K562 (cell line): ENCODE measurements at regions not wholly inside any gene's neighbourhood (a gene's known extent, or its start where the extent isn't known, plus 50 kb on each side); places are given as distances from the start of the nearest gene placed in this dataset.

Experiments
- ATF3 ChIP-seq, 2 experiments: fragments of 450-650 bp in 1 of 2; sonication (generic) in 1 of 2; formaldehyde crosslinking in 1 of 2; IDR thresholded peaks in 1 of 2; conservative IDR thresholded peaks in 1 of 2; 2 replicates each; pipeline versions ENCODE4 v1.6.1 to v1.8.1; 2016 to 2023; ENCODE audit warnings: mild to moderate bottlenecking in 2 of 2, moderate library complexity in 2 of 2, inconsistent platforms in 1 of 2, missing genetic modification reagents in 1 of 2
- BCOR ChIP-seq: fragments of 450-650 bp; IDR thresholded peaks from 2 replicates; pipeline ENCODE4 v1.6.1; 2016
- BRD4 ChIP-seq: fragments of 200-600 bp; sonication (generic); IDR thresholded peaks from 2 replicates; pipeline ENCODE4 v1.6.1; 2017; ENCODE audit warnings: inconsistent platforms
- CEBPG ChIP-seq, 3 experiments: fragments of 200-800 bp in 1 of 3; sonication (Bioruptor generic) in 1 of 3; sonication (generic) in 1 of 3; formaldehyde crosslinking in 1 of 3; IDR thresholded peaks in 2 of 3; conservative IDR thresholded peaks in 1 of 3; 2 replicates each; pipeline versions ENCODE4 v1.6.1 to v1.8.0; 2016 to 2022; ENCODE audit warnings: missing compliant biosample characterization in 2 of 3, missing genetic modification characterization in 2 of 3, mild to moderate bottlenecking in 1 of 3, missing genetic modification reagents in 1 of 3
- CREM ChIP-seq: IDR thresholded peaks from 2 replicates; pipeline ENCODE4 v1.6.1; 2014; ENCODE audit warnings: antibody characterized with exemption, low read depth
- DEAF1 ChIP-seq: fragments of 450-650 bp; formaldehyde crosslinking; IDR thresholded peaks from 2 replicates; pipeline ENCODE4 v1.4.0; 2020; ENCODE audit warnings: mild to moderate bottlenecking, moderate library complexity
- DPF2 ChIP-seq: fragments of 450-650 bp; IDR thresholded peaks from 2 replicates; pipeline ENCODE4 v1.6.1; 2016
- ESRRA ChIP-seq: fragments of 450-650 bp; IDR thresholded peaks from 2 replicates; pipeline ENCODE4 v1.6.1; 2014; ENCODE audit warnings: low read depth, mild to moderate bottlenecking, moderate library complexity, borderline replicate concordance
- FOSL1 ChIP-seq: fragments of 200-800 bp; sonication (Bioruptor generic); conservative IDR thresholded peaks from 2 replicates; pipeline ENCODE4 v1.6.1; 2016; ENCODE audit warnings: missing genetic modification characterization, missing compliant biosample characterization
- GTF2F1 ChIP-seq: IDR thresholded peaks from 2 replicates; pipeline ENCODE4 v1.6.1; 2011; ENCODE audit warnings: low read depth, low read length, improper control_type of control experiment
- HMBOX1 ChIP-seq: sonication (generic); IDR thresholded peaks from 2 replicates; pipeline ENCODE4 v1.6.1; 2016
- JUN ChIP-seq, 2 experiments: sonication (generic) in 1 of 2; formaldehyde crosslinking in 1 of 2; IDR thresholded peaks; 2 replicates each; pipeline versions ENCODE4 v1.6.1 to v1.8.0; 2012 to 2022; ENCODE audit warnings: borderline replicate concordance in 2 of 2, mild to moderate bottlenecking in 2 of 2, improper control_type of control experiment in 1 of 2, low read depth in 1 of 2, low read length in 1 of 2, missing genetic modification reagents in 1 of 2
- JUND ChIP-seq, 2 experiments: IDR thresholded peaks; 2 replicates in 1 of 2; 3 replicates in 1 of 2; pipeline ENCODE4 v1.6.1; 2011; ENCODE audit warnings: borderline replicate concordance in 2 of 2, low read depth in 2 of 2, low read length in 2 of 2, improper control_type of control experiment in 1 of 2, missing biosample characterization in 1 of 2, missing genetic modification characterization in 1 of 2, missing genetic modification reagents in 1 of 2
- MAFK ChIP-seq: IDR thresholded peaks from 2 replicates; pipeline ENCODE4 v1.6.1; 2011; ENCODE audit warnings: low read length, improper control_type of control experiment
- NFRKB ChIP-seq: fragments of 450-650 bp; IDR thresholded peaks from 2 replicates; pipeline ENCODE4 v1.6.1; 2016; ENCODE audit warnings: low read depth
- NR2C2 ChIP-seq, 2 experiments: fragments of 200-800 bp in 1 of 2; sonication (Bioruptor generic) in 1 of 2; sonication (generic) in 1 of 2; formaldehyde crosslinking in 1 of 2; IDR thresholded peaks; 2 replicates each; pipeline versions ENCODE4 v1.6.1 to v1.8.0; 2016 to 2022; ENCODE audit warnings: mild to moderate bottlenecking in 1 of 2, missing compliant biosample characterization in 1 of 2, missing genetic modification characterization in 1 of 2, missing genetic modification reagents in 1 of 2
- PHB2 ChIP-seq: fragments of 450-650 bp; IDR thresholded peaks from 2 replicates; pipeline ENCODE4 v1.6.1; 2017; ENCODE audit warnings: low read depth
- RCOR1 ChIP-seq, 2 experiments: IDR thresholded peaks; 2 replicates each; pipeline ENCODE4 v1.6.1; 2012; ENCODE audit warnings: low read depth in 2 of 2, low read length in 2 of 2, borderline replicate concordance in 1 of 2, improper control_type of control experiment in 1 of 2
- SMAD4 ChIP-seq: fragments of 250-450 bp; sonication (Bioruptor Pico); conservative IDR thresholded peaks from 2 replicates; pipeline ENCODE4 v1.8.0; 2021; ENCODE audit warnings: inconsistent platforms, mild to moderate bottlenecking, moderate library complexity
- SPI1 ChIP-seq: IDR thresholded peaks from 2 replicates; pipeline ENCODE4 v1.6.1; 2011; ENCODE audit warnings: low read depth, low read length, control low read depth, borderline replicate concordance
- ZFP30 ChIP-seq: fragments of 250-450 bp; sonication (Bioruptor Pico); IDR thresholded peaks from 2 replicates; pipeline ENCODE4 v1.8.0; 2022; ENCODE audit warnings: moderate library complexity, mild to moderate bottlenecking, inconsistent platforms, borderline replicate concordance
- ZSCAN32 ChIP-seq: fragments of 450-650 bp; formaldehyde crosslinking; IDR thresholded peaks from 2 replicates; pipeline ENCODE4 v1.4.0; 2020; ENCODE audit warnings: mild to moderate bottlenecking, moderate library complexity

- no peak for TF ChIP-seq GTF2F1
- TF ChIP-seq CEBPG (CRISPR knock-in tag; IDR thresholded peaks at IDR 0.05) = peak; percentile 49; the same call in 1 of the 2 replicates
- peak in 1 of 2 experiments; percentile 67; a peak in 2 of 4 replicates for TF ChIP-seq CEBPG (tag; conservative IDR thresholded peaks at IDR 0.05 in 1 of 2, IDR thresholded peaks at IDR 0.05 in 1 of 2)
- peak; percentile 90 for TF ChIP-seq JUND (IDR thresholded peaks at IDR 0.05; ENCODE audit: borderline replicate concordance, low read depth, low read length)
- peak; percentile 88 for TF ChIP-seq JUND (tag; IDR thresholded peaks at IDR 0.05; ENCODE audit: borderline replicate concordance, low read depth, low read length)
- TF ChIP-seq JUN (IDR thresholded peaks at IDR 0.05; ENCODE audit: borderline replicate concordance, low read depth, low read length) = peak; percentile 81
- no peak for TF ChIP-seq JUN (CRISPR knock-in tag; IDR thresholded peaks at IDR 0.05; ENCODE audit: borderline replicate concordance)
- peak; percentile 78 for TF ChIP-seq ATF3 (IDR thresholded peaks at IDR 0.05)
- TF ChIP-seq ATF3 (CRISPR knock-in tag; conservative IDR thresholded peaks at IDR 0.05) = no peak; the same call in 1 of the 2 replicates
- peak; percentile 93 for TF ChIP-seq SPI1
- TF ChIP-seq MAFK = peak; percentile 10; the same call in 1 of the 2 replicates
- peak; percentile 40; the same call in 1 of the 2 replicates for TF ChIP-seq DEAF1 (CRISPR knock-in tag)
- TF ChIP-seq CREM = peak; percentile 40; the same call in 1 of the 2 replicates
- TF ChIP-seq ESRRA = peak; percentile 56; the same call in 1 of the 2 replicates
- TF ChIP-seq BRD4 = no peak
- 0 out of 4 replicates have a peak, but pooled peaks of 1 of the 2 experiments have one; percentile 26 for TF ChIP-seq RCOR1 (IDR thresholded peaks at IDR 0.05; ENCODE audit: borderline replicate concordance in 1 of 2, low read depth in 2 of 2, low read length in 2 of 2)
- TF ChIP-seq ZSCAN32 (CRISPR knock-in tag) = no peak
- TF ChIP-seq HMBOX1 = peak; percentile 57; the same call in 1 of the 2 replicates
- TF ChIP-seq SMAD4 (CRISPR knock-in tag) = peak; percentile 83
- no peak for TF ChIP-seq NR2C2 (CRISPR knock-in tag; IDR thresholded peaks at IDR 0.05)
- TF ChIP-seq NR2C2 (tag; IDR thresholded peaks at IDR 0.05) = peak; percentile 76
- TF ChIP-seq DPF2 = peak; percentile 28; the same call in 1 of the 2 replicates
- peak; percentile 94 for TF ChIP-seq FOSL1 (tag)
- no peak for TF ChIP-seq ZFP30 (CRISPR knock-in tag)
- peak; percentile 37; the same call in 1 of the 2 replicates for TF ChIP-seq BCOR
- no peak for TF ChIP-seq PHB2
- TF ChIP-seq NFRKB = no peak
Observed at GRCh38 chr12:124680863-124681778, 113.7 kb upstream of the NCOR2 start (continued).
